Transverse colon (tissue), 4 donors: ENCODE measurements at regions not wholly inside any gene's neighbourhood (a gene's known extent, or its start where the extent isn't known, plus 50 kb on each side); places are given as distances from the start of the nearest gene placed in this dataset.

Source experiments
- DNase-seq: peaks from one replicate; pipeline ENCODE4 v3.0.0-alpha.2; 2019
- H3K27ac ChIP-seq, 4 donors: fragments of 200-600 bp; sonication (generic); 2 replicates each; pipeline ENCODE4 v1.5.1; 2016 to 2018; ENCODE audit warnings: inconsistent platforms in 4 of 4
- H3K27me3 ChIP-seq: fragments of 200-600 bp; sonication (generic); 2 replicates; pipeline ENCODE4 v1.5.1; 2017; ENCODE audit warnings: inconsistent platforms
- H3K36me3 ChIP-seq, 4 donors: fragments of 200-600 bp; sonication (generic); 2 replicates each; pipeline ENCODE4 v1.5.1; 2017 to 2019; ENCODE audit warnings: inconsistent platforms in 4 of 4
- H3K4me1 ChIP-seq, 4 donors: fragments of 200-600 bp; sonication (generic); 2 replicates each; pipeline ENCODE4 v1.5.1; 2017 to 2020; ENCODE audit warnings: inconsistent platforms in 4 of 4
- H3K4me3 ChIP-seq, 4 donors: fragments of 200-600 bp; sonication (generic); 1 replicate in 1 of 4; 2 replicates in 3 of 4; pipeline versions ENCODE4 v1.5.1 to v1.6.1; 2017 to 2019; ENCODE audit warnings: inconsistent platforms in 4 of 4
- H3K9me3 ChIP-seq, 2 donors: fragments of 200-600 bp; sonication (generic); 2 replicates each; pipeline ENCODE4 v1.5.1; 2017 to 2019; ENCODE audit warnings: inconsistent platforms in 2 of 2
- EP300 ChIP-seq: sonication (generic); formaldehyde crosslinking; IDR thresholded peaks from one replicate; pipeline ENCODE4 v1.6.1; 2017; ENCODE audit warnings: antibody characterized with exemption, low read depth
- POLR2A ChIP-seq: fragments of 450-650 bp; IDR thresholded peaks from one replicate; pipeline ENCODE4 v1.6.1; 2016; ENCODE audit warnings: antibody characterized with exemption, mild to moderate bottlenecking, moderate library complexity
- POLR2AphosphoS5 ChIP-seq, 3 donors: sonication (generic); formaldehyde crosslinking; IDR thresholded peaks; one replicate each; pipeline ENCODE4 v1.6.1; 2016; ENCODE audit warnings: antibody characterized with exemption in 3 of 3
- WGBS, 2 donors: methylation state at CpG; one replicate each; pipeline ENCODE4 v1.1.5; 2018; ENCODE audit warnings: low coverage in 1 of 2; 5-methylcytosine and 5-hydroxymethylcytosine counted together
- in situ Hi-C, 4 donors: fragments of 200-750 bp; cut with MboI; loops; one replicate each; pipeline versions ENCODE4 v1.15.0 to v1.15.1; 2017; ENCODE audit warnings: low sequenced_read_pairs in 3 of 4, low pct_ligation_motif_present in 1 of 4, low pct_unique_long_range_greater_than_20kb in 1 of 4
- intact Hi-C: fragments of 100-400 bp; cut with DNase I; formaldehyde crosslinking; loops from one replicate; pipeline ENCODE4 v1.15.1; 2023; ENCODE audit warnings: low total_unique reads
- TF ChIP-seq, protein P1 (sequence below), 5 experiments: fragments of 200-600 bp in 3 of 5; fragments of 450-650 bp in 2 of 5; sonication (generic) in 3 of 5; IDR thresholded peaks; 1 replicate in 2 of 5; 2 replicates in 3 of 5; pipeline ENCODE4 v1.5.1; 2016 to 2017; ENCODE audit warnings: antibody characterized with exemption in 5 of 5, inconsistent platforms in 3 of 5, mild to moderate bottlenecking in 2 of 5, moderate library complexity in 1 of 5

DNA sequence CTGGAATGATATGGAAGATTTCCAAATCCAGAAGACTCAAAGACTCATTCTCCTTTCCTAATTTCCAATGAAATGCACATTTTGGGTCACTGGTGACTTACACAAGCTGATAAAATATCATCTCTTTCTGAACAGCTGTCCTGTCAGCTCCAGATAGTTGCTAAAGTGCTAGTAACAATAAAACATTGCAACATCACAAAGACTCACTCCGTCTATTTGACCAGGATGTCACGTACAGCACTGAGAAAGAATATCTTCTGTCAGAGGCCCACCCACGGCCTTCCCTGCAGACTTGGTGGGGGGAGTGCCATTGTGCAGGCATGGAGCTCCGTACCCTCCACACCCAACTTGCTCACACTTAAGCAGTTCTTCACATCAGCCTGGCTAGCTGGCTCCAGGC is 78.9 kb upstream of the EGR2 start:
- Histone ChIP-seq H3K36me3 (no peaks in the 10 kb centered on the region), H3K4me3 (no peak overlapping the region), H3K27me3 (no peaks in the 10 kb centered on the region), H3K4me1 (no peaks in the 10 kb centered on the region), H3K9me3 (no peaks in the 10 kb centered on the region), H3K27ac (no peak overlapping the region)
- intact Hi-C loops, result no loop called here
- in situ Hi-C loops, result no loop called here
- DNase-seq, result no peak
- TF ChIP-seq, protein P1, sequence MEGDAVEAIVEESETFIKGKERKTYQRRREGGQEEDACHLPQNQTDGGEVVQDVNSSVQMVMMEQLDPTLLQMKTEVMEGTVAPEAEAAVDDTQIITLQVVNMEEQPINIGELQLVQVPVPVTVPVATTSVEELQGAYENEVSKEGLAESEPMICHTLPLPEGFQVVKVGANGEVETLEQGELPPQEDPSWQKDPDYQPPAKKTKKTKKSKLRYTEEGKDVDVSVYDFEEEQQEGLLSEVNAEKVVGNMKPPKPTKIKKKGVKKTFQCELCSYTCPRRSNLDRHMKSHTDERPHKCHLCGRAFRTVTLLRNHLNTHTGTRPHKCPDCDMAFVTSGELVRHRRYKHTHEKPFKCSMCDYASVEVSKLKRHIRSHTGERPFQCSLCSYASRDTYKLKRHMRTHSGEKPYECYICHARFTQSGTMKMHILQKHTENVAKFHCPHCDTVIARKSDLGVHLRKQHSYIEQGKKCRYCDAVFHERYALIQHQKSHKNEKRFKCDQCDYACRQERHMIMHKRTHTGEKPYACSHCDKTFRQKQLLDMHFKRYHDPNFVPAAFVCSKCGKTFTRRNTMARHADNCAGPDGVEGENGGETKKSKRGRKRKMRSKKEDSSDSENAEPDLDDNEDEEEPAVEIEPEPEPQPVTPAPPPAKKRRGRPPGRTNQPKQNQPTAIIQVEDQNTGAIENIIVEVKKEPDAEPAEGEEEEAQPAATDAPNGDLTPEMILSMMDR (IDR thresholded peaks at IDR 0.05), result no peak
- TF ChIP-seq POLR2A (no peak), EP300 (no peak), POLR2AphosphoS5 (IDR thresholded peaks at IDR 0.05) (no peak)
- WGBS, 2 donors, result 70% methylated on average over 4 of the region's 4 CpGs; no CpG with 5 or more reads in 1 of the 2 donors

GRCh38 chr10:62894156-62894555 is 78.0 kb upstream of the EGR2 start:
- no peak overlapping the region for H3K4me3 ChIP-seq
- no peak for DNase-seq
- H3K9me3 ChIP-seq, result no peaks in the 10 kb centered on the region
- H3K27me3 ChIP-seq, result no peaks in the 10 kb centered on the region
- TF ChIP-seq, protein P1 (IDR thresholded peaks at IDR 0.05), result no peak
- TF ChIP-seq POLR2A (no peak), POLR2AphosphoS5 (IDR thresholded peaks at IDR 0.05) (no peak), EP300 (no peak)
- 79% methylated on average over 3 of the region's 3 CpGs; no CpG with 5 or more reads in 1 of the 2 donors for whole genome bisulfite sequencing, 2 donors
- no peak overlapping the region for H3K27ac ChIP-seq
- no peaks in the 10 kb centered on the region for H3K4me1 ChIP-seq
- in situ Hi-C loops (no loop called here), intact Hi-C loops (no loop called here)
- H3K36me3 ChIP-seq, result no peaks in the 10 kb centered on the region

DNA sequence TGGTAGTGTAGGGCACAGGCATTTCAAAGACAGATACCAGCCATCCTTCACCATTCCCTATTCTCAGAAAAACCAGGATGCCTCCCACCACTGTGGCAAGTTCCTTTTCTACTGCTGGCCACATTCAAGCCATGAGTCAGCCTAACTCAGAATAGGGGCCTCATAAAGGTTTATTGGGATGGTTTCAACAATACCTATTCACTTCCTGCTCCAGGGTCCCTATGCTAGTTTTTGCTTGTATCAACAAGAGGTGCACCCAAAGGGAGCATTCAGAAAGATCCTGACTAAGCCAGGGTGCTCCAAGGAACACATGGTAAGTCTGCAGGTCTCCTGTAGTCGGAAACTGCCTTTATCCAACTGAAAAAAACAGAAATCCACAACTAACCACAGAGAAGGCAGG is 76.9 kb upstream of the EGR2 start:
- no peak for TF ChIP-seq POLR2A
- no peak for TF ChIP-seq POLR2AphosphoS5 (IDR thresholded peaks at IDR 0.05)
- TF ChIP-seq EP300, result no peak
- TF ChIP-seq, protein P1 (IDR thresholded peaks at IDR 0.05), result no peak
- Histone ChIP-seq H3K9me3 (no peaks in the 10 kb centered on the region), H3K4me3 (no peak overlapping the region), H3K4me1 (no peaks in the 10 kb centered on the region), H3K27ac (no peak overlapping the region), H3K36me3 (no peaks in the 10 kb centered on the region), H3K27me3 (no peaks in the 10 kb centered on the region)
- DNase-seq, result no peak
- 100% methylated on average over 1 of the region's 1 CpG for WGBS, 2 donors
- intact Hi-C loops (no loop called here), in situ Hi-C loops (no loop called here)

- H3K9me3 ChIP-seq, result no peaks in the 10 kb centered on the region
- no peaks in the 10 kb centered on the region for H3K27me3 ChIP-seq
- no peaks in the 10 kb centered on the region for H3K36me3 ChIP-seq
- no peak overlapping the region for H3K4me3 ChIP-seq
- H3K27ac ChIP-seq, result no peak overlapping the region
- no peaks in the 10 kb centered on the region for H3K4me1 ChIP-seq
- in situ Hi-C loops (no loop called here), intact Hi-C loops (no loop called here)
- 84 to 90% methylated on average over 2 of the region's 2 CpGs for WGBS, 2 donors
- no peak for TF ChIP-seq POLR2A
- TF ChIP-seq POLR2AphosphoS5 (IDR thresholded peaks at IDR 0.05), result no peak
- TF ChIP-seq, protein P1 (IDR thresholded peaks at IDR 0.05), result no peak
- TF ChIP-seq EP300, result no peak
- DNase-seq, result no peak
These were observed 74.2 kb upstream of the EGR2 start for GRCh38 chr10:62890395-62890794.
